Coronary artery (tissue), 2 donors: ENCODE measurements at regions not wholly inside any gene's neighbourhood (a gene's known extent, or its start where the extent isn't known, plus 50 kb on each side); places are given as distances from the start of the nearest gene placed in this dataset.
A peak's percentile ranks its signal among the peaks of the same experiment; 100 is the strongest.

ENCODE experiments used
- DNase-seq: peaks from one replicate; pipeline ENCODE4 v3.0.0-alpha.2; 2017; ENCODE audit warnings: low spot score
- H3K27ac ChIP-seq, 2 donors: fragments of 200-600 bp; sonication (generic); one replicate each; pipeline ENCODE4 v1.5.1; 2016 to 2019
- H3K4me3 ChIP-seq: fragments of 200-600 bp; sonication (generic); 2 replicates; pipeline ENCODE4 v1.5.1; 2016; ENCODE audit warnings: mild to moderate bottlenecking, moderate library complexity
- TF ChIP-seq, protein P1 (sequence below): fragments of 200-600 bp; sonication (generic); IDR thresholded peaks from one replicate; pipeline ENCODE4 v1.5.1; 2019; ENCODE audit warnings: antibody characterized with exemption

DNA sequence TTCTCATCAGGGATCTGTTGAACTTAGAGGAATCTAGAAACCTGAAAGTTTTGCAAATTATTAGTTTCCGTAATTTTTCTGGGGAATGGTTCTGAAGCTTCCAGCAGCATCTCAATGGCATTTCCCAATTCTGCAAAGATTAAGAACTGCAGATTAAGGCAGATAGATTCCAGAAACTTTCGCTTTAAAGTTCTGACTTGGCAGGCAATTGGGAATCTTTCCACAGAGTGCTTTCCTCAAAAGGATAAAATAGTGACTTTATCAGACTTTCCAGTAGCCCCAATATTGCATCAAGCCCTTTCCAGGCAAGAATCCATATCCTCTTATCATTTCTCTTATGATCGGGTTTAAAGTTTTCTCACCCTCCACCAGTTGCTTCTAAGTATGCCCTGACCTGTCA is 261.1 kb downstream of the FNDC1 start:
- Histone ChIP-seq H3K27ac (no peak overlapping the region), H3K4me3 (no peak overlapping the region)
- DNase-seq = no peak
- TF ChIP-seq, protein P1, sequence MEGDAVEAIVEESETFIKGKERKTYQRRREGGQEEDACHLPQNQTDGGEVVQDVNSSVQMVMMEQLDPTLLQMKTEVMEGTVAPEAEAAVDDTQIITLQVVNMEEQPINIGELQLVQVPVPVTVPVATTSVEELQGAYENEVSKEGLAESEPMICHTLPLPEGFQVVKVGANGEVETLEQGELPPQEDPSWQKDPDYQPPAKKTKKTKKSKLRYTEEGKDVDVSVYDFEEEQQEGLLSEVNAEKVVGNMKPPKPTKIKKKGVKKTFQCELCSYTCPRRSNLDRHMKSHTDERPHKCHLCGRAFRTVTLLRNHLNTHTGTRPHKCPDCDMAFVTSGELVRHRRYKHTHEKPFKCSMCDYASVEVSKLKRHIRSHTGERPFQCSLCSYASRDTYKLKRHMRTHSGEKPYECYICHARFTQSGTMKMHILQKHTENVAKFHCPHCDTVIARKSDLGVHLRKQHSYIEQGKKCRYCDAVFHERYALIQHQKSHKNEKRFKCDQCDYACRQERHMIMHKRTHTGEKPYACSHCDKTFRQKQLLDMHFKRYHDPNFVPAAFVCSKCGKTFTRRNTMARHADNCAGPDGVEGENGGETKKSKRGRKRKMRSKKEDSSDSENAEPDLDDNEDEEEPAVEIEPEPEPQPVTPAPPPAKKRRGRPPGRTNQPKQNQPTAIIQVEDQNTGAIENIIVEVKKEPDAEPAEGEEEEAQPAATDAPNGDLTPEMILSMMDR = no peak

GRCh38 chr6:159429433-159429832 is 260.2 kb downstream of the FNDC1 start:
- TF ChIP-seq, protein P1 = no peak
- H3K27ac ChIP-seq = no peak overlapping the region
- no peak overlapping the region for H3K4me3 ChIP-seq
- no peak for DNase-seq

- Histone ChIP-seq H3K4me3 (no peak overlapping the region), H3K27ac (no peak overlapping the region)
- no peak for DNase-seq
- TF ChIP-seq, protein P1 = no peak
These were observed 258.6 kb downstream of the FNDC1 start for GRCh38 chr6:159427771-159428170.

- TF ChIP-seq, protein P1 = no peak
- DNase-seq = no peak
- Histone ChIP-seq H3K27ac (no peak overlapping the region), H3K4me3 (no peak overlapping the region)
These were observed 258.1 kb downstream of the FNDC1 start for GRCh38 chr6:159427335-159427734.

DNA sequence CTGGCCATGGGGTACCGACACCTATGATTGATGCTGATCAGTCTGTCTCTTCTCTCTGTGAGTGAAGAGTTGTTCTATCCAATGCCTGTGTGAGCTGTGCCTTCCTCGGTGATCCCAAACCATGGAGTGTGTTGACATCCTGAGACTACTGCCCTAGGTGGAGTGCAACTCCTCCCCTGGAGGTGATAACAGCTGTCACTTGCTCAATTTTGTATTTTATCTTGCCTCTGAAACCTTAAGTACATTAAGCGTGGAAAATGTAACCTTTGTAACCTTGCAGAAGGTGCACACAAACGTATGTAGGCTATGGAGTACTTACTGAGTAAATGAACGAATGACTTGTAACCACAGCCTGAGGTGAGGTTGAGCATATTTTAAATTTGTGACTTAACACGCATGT is 256.2 kb downstream of the FNDC1 start:
- no peak overlapping the region for H3K4me3 ChIP-seq
- TF ChIP-seq, protein P1 = no peak
- DNase-seq = no peak
- no peak overlapping the region for H3K27ac ChIP-seq

DNA sequence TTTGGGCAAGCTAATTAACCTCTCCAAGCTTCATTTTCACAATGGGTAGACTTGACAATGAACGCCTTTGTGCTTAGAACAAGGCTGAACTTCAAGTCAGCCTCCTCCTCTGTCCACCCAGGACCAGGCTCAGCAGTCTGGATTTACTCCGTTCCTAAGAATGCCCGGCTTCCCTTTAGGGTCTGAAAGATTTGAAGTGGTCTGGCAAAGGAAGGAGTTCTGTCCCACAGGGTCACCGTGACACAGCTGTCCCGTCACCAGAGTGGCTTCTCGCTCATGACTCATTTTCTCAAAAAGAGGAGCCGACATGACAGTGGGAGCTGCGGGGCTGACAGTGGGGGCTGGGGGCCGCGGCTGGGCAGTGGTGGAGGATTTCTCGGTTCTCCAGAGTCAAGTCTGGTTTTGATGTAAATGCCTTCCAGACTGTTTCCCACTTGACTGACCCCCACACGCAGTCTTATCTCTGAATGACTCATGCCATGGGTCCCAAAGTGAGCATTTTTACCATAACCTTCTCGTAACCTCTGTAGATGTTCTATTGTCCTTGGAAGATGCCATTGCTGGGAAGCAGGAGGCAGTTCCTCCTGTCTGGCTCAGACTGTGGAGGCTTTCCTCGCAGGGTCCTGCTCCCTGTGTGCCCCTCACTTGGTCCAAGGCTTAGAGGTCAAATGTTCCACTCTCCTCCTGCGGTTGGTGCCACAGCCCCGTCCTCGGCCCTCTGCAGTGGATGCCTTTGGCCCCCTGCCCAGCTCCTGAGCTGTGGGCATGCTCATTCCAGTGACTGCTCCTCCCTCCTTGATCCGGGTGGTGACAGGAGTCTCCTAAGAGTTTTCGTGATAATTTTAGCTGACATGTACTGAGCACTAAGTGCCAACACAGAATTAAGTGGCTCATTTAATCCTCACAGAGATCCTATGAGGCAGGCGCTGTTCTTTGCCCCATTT is 253.1 kb downstream of the FNDC1 start:
- Histone ChIP-seq H3K4me3 (peak overlapping the region; percentile 7), H3K27ac (peak overlapping the region in 1 of 2 donors; percentile 39)
- DNase-seq = no peak
- TF ChIP-seq, protein P1 = no peak

DNA sequence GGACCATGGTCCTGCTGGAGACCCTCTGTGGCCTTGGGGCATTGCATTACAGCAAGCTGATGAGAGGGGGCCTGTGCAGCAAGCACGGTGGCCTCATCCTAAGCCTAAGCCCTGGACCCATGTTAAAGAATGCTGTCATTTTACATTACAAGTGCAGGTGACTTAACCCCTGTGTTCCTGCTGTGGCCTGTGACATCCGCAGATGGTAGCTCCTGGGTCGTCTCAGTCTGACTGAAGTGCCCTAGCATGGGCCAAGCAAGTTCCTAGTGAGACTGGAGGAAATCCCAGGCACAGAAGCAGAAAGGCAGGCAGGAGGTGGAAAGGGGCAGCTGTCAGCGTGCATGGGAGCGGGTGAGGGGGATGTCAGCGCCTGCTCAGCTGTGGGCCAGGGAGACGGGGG is 252.4 kb downstream of the FNDC1 start:
- Histone ChIP-seq H3K4me3 (no peak overlapping the region), H3K27ac (peak overlapping the region in 1 of 2 donors; percentile 39)
- no peak for DNase-seq
- TF ChIP-seq, protein P1 = no peak
